Osteocyte (in vitro differentiated cells): ENCODE measurements at regions not wholly inside any gene's neighbourhood (a gene's known extent, or its start where the extent isn't known, plus 50 kb on each side); places are given as distances from the start of the nearest gene placed in this dataset.
A peak's percentile ranks its signal among the peaks of the same experiment; 100 is the strongest.

Source experiments
- DNase-seq: peaks from one replicate; pipeline ENCODE4 v3.0.0; 2021; ENCODE audit warnings: mixed read lengths; ENCODE audit not compliant: unreplicated experiment; ENCODE audit errors: extremely low spot score
- H3K27ac Mint-ChIP-seq: one replicate; pipeline ENCODE4 v1.8.0; 2021; ENCODE audit warnings: mild to moderate bottlenecking, mixed read lengths; ENCODE audit not compliant: unreplicated experiment
- H3K27me3 Mint-ChIP-seq: one replicate; pipeline ENCODE4 v1.8.0; 2021; ENCODE audit warnings: mixed read lengths; ENCODE audit not compliant: unreplicated experiment
- H3K36me3 Mint-ChIP-seq: one replicate; pipeline ENCODE4 v1.8.0; 2021; ENCODE audit warnings: mixed read lengths; ENCODE audit not compliant: unreplicated experiment
- H3K4me1 Mint-ChIP-seq: one replicate; pipeline ENCODE4 v1.8.0; 2021; ENCODE audit warnings: mixed read lengths; ENCODE audit not compliant: unreplicated experiment
- H3K4me3 Mint-ChIP-seq: one replicate; pipeline ENCODE4 v1.8.0; 2021; ENCODE audit warnings: mild to moderate bottlenecking, moderate library complexity, mixed read lengths; ENCODE audit not compliant: unreplicated experiment
- H3K9me3 Mint-ChIP-seq: one replicate; pipeline ENCODE4 v1.8.0; 2021; ENCODE audit warnings: mixed read lengths; ENCODE audit not compliant: unreplicated experiment
- CTCF ChIP-seq: fragments of 200-600 bp; sonication (generic); IDR thresholded peaks from 2 replicates; pipeline ENCODE4 v1.5.0; 2021; ENCODE audit warnings: antibody characterized with exemption, mild to moderate bottlenecking, moderate library complexity

- Mint-ChIP-seq H3K4me1 (peaks cover 42% of the 10 kb centered on the region), H3K36me3 (no peaks in the 10 kb centered on the region), H3K27me3 (no peaks in the 10 kb centered on the region), H3K27ac (no peak overlapping the region), H3K4me3 (no peak overlapping the region), H3K9me3 (no peaks in the 10 kb centered on the region)
- no peak for DNase-seq
- TF ChIP-seq CTCF, result no peak
Measured at GRCh38 chr5:92911851-92912250, 669.2 kb downstream of the NR2F1-AS1 start.

GRCh38 chr5:92911293-92911692, 669.7 kb downstream of the NR2F1-AS1 start:
- Mint-ChIP-seq H3K27ac (no peak overlapping the region), H3K27me3 (no peaks in the 10 kb centered on the region), H3K4me3 (no peak overlapping the region), H3K9me3 (no peaks in the 10 kb centered on the region), H3K4me1 (peaks cover 39% of the 10 kb centered on the region), H3K36me3 (no peaks in the 10 kb centered on the region)
- no peak for DNase-seq
- TF ChIP-seq CTCF, result no peak

GRCh38 chr5:92909602-92909962, 671.4 kb downstream of the NR2F1-AS1 start:
- DNase-seq, result no peak
- H3K36me3 Mint-ChIP-seq, result no peaks in the 10 kb centered on the region
- H3K27ac Mint-ChIP-seq, result no peak overlapping the region
- peak; percentile 67 for TF ChIP-seq CTCF
- H3K4me3 Mint-ChIP-seq, result no peak overlapping the region
- peaks cover 36% of the 10 kb centered on the region for H3K4me1 Mint-ChIP-seq
- no peaks in the 10 kb centered on the region for H3K9me3 Mint-ChIP-seq
- no peaks in the 10 kb centered on the region for H3K27me3 Mint-ChIP-seq

GRCh38 chr5:92908952-92909601, 671.9 kb downstream of the NR2F1-AS1 start:
- Mint-ChIP-seq H3K27ac (no peak overlapping the region), H3K4me1 (peaks cover 36% of the 10 kb centered on the region), H3K9me3 (no peaks in the 10 kb centered on the region), H3K36me3 (no peaks in the 10 kb centered on the region), H3K4me3 (no peak overlapping the region), H3K27me3 (no peaks in the 10 kb centered on the region)
- TF ChIP-seq CTCF, result no peak
- DNase-seq, result no peak

GRCh38 chr5:92907938-92908606, 672.9 kb downstream of the NR2F1-AS1 start:
- Mint-ChIP-seq H3K4me1 (peaks cover 34% of the 10 kb centered on the region), H3K27ac (peak overlapping the region; percentile 74)

More at GRCh38 chr5:92907938-92908606, 672.9 kb downstream of the NR2F1-AS1 start:
- H3K9me3 Mint-ChIP-seq, result no peaks in the 10 kb centered on the region
- no peaks in the 10 kb centered on the region for H3K27me3 Mint-ChIP-seq
- no peak for TF ChIP-seq CTCF
- H3K36me3 Mint-ChIP-seq, result no peaks in the 10 kb centered on the region
- H3K4me3 Mint-ChIP-seq, result no peak overlapping the region
- DNase-seq, result no peak
